ENCODE measurements at regions not wholly inside any gene's neighbourhood (a gene's known extent, or its start where the extent isn't known, plus 50 kb on each side); places are given as distances from the start of the nearest gene placed in this dataset.
A peak's percentile ranks its signal among the peaks of the same experiment; 100 is the strongest.

- no peak overlapping the region for H3K27ac ChIP-seq (ENCODE audit: low read length)
Observed at GRCh38 chr1:117686907-117687306, 81.1 kb downstream of the TENT5C start.

DNA sequence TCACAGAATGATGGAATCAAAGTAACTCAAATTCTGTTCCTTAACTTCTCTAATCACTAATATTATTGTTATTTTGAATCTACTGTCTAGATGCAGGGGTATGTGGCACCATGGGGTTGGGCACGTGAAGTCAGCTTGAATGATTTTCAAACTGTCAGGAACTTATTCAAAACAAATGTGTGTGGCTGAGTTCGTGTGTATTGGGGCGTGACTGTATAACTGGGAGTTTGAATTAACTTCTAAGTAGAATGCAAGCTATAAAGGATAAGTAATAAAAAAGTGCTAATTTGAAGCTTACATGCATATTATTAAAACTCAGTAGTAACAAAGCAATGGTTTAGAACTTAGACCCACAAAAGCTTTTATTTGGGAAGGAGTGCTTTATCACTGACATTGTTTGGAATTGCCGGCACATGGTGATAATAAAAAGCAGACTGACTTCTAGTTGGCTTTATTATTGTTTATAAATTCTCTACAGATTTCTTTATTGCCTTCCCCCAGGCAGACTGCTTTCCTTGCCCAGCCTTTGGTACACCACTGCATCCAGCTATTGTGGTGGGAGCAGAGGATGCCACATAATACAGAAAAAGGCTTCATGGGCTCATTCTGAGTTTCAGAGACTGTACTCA is 84.3 kb downstream of the TENT5C start:
- peaks cover 7% of the 10 kb centered on the region for H3K27me3 ChIP-seq (ENCODE audit: control insufficient read depth, insufficient read depth, low read length)
- WGBS (ENCODE audit: insufficient coverage, low lambda C conversion rate) = 23% methylated on average over 2 of the region's 4 CpGs
- no peaks in the 10 kb centered on the region for H3K9me3 ChIP-seq (ENCODE audit: control insufficient read depth, low read depth, low read length)
- H3K36me3 ChIP-seq (ENCODE audit: control insufficient read depth, insufficient read depth, low read length) = no peaks in the 10 kb centered on the region
- H3K27ac ChIP-seq (ENCODE audit: low read length) = no peak overlapping the region
- no peak overlapping the region for H3K4me3 ChIP-seq (ENCODE audit: low read length)
- no peaks in the 10 kb centered on the region for H3K4me1 ChIP-seq (ENCODE audit: control insufficient read depth, insufficient read depth, low read length)
- DNase-seq = no peak

More at GRCh38 chr1:117686907-117687306, 81.1 kb downstream of the TENT5C start:
- Histone ChIP-seq H3K9me3 (ENCODE audit: control insufficient read depth, low read depth, low read length) (no peaks in the 10 kb centered on the region), H3K27me3 (ENCODE audit: control insufficient read depth, insufficient read depth, low read length) (peaks cover 7% of the 10 kb centered on the region), H3K4me1 (ENCODE audit: control insufficient read depth, insufficient read depth, low read length) (no peaks in the 10 kb centered on the region), H3K4me3 (ENCODE audit: low read length) (no peak overlapping the region), H3K36me3 (ENCODE audit: control insufficient read depth, insufficient read depth, low read length) (no peaks in the 10 kb centered on the region)
- WGBS (ENCODE audit: insufficient coverage, low lambda C conversion rate) = no CpG with 5 or more reads among the region's 2 CpGs
- no peak for DNase-seq

DNA sequence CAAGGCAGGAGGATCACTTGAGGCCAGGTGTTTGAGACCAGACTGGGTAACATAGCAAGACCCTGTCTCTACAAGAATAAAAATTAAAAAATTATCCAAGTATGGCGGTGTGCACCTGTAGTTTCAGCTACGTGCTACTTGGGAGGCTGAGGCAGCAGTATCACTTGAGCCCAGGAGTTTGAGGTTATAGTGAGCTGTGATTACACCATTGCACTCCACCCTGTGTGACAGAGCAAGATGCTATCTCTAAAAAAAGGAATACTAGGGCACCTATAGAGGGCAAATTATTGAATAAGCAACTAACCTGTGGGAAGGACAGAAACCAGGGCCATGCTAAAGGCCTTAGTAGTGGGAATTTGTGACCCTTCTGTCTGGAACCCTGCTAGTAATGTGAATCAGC is 86.1 kb downstream of the TENT5C start:
- H3K36me3 ChIP-seq (ENCODE audit: control insufficient read depth, insufficient read depth, low read length) = no peaks in the 10 kb centered on the region
- peaks cover 11% of the 10 kb centered on the region for H3K27me3 ChIP-seq (ENCODE audit: control insufficient read depth, insufficient read depth, low read length)
- WGBS (ENCODE audit: insufficient coverage, low lambda C conversion rate) = no CpG with 5 or more reads among the region's 2 CpGs
- H3K4me3 ChIP-seq (ENCODE audit: low read length) = no peak overlapping the region
- H3K4me1 ChIP-seq (ENCODE audit: control insufficient read depth, insufficient read depth, low read length) = no peaks in the 10 kb centered on the region
- no peak overlapping the region for H3K27ac ChIP-seq (ENCODE audit: low read length)
- no peak for DNase-seq
- no peaks in the 10 kb centered on the region for H3K9me3 ChIP-seq (ENCODE audit: control insufficient read depth, low read depth, low read length)

- no peak overlapping the region for H3K4me3 ChIP-seq (ENCODE audit: low read length)
- no peak overlapping the region for H3K27ac ChIP-seq (ENCODE audit: low read length)
- H3K9me3 ChIP-seq (ENCODE audit: control insufficient read depth, low read depth, low read length) = no peaks in the 10 kb centered on the region
- no peaks in the 10 kb centered on the region for H3K36me3 ChIP-seq (ENCODE audit: control insufficient read depth, insufficient read depth, low read length)
- peaks cover 13% of the 10 kb centered on the region for H3K27me3 ChIP-seq (ENCODE audit: control insufficient read depth, insufficient read depth, low read length)
- no peaks in the 10 kb centered on the region for H3K4me1 ChIP-seq (ENCODE audit: control insufficient read depth, insufficient read depth, low read length)
- DNase-seq = no peak
- 100% methylated on average over 1 of the region's 3 CpGs for WGBS (ENCODE audit: insufficient coverage, low lambda C conversion rate)
Observed at GRCh38 chr1:117694543-117694942, 88.7 kb downstream of the TENT5C start.

- Histone ChIP-seq H3K4me3 (ENCODE audit: low read length) (no peak overlapping the region), H3K9me3 (ENCODE audit: control insufficient read depth, low read depth, low read length) (no peaks in the 10 kb centered on the region), H3K4me1 (ENCODE audit: control insufficient read depth, insufficient read depth, low read length) (no peaks in the 10 kb centered on the region), H3K36me3 (ENCODE audit: control insufficient read depth, insufficient read depth, low read length) (no peaks in the 10 kb centered on the region), H3K27ac (ENCODE audit: low read length) (no peak overlapping the region), H3K27me3 (ENCODE audit: control insufficient read depth, insufficient read depth, low read length) (peaks cover 8% of the 10 kb centered on the region)
- WGBS (ENCODE audit: insufficient coverage, low lambda C conversion rate) = 50% methylated on average over 3 of the region's 9 CpGs
- peak in 1 of 2 donors; percentile 28 for DNase-seq
Observed at GRCh38 chr1:117695796-117696490, 90.1 kb downstream of the TENT5C start.

DNA sequence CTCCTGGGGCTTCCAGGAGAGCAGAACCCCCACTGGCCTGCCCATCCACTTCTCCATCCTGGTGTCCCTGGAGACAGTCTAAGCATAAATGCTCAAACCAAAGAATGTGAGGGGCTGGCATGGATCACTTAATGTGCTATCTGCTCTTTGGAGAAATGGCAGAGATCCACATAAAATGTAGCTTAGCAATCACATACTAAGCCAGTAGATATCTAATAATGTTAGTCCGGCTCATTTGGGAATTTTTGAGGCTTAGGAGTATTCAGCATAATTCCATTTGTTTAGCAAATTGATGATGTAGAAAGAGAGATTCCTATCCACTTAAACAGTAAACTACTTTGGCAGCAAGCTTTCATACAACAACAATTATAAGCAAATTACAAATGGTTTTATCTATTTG is 90.7 kb downstream of the TENT5C start:
- DNase-seq = peak in 1 of 2 donors; percentile 11
- H3K27ac ChIP-seq (ENCODE audit: low read length) = no peak overlapping the region
- no peaks in the 10 kb centered on the region for H3K4me1 ChIP-seq (ENCODE audit: control insufficient read depth, insufficient read depth, low read length)
- no peak overlapping the region for H3K4me3 ChIP-seq (ENCODE audit: low read length)
- no peaks in the 10 kb centered on the region for H3K36me3 ChIP-seq (ENCODE audit: control insufficient read depth, insufficient read depth, low read length)
- H3K9me3 ChIP-seq (ENCODE audit: control insufficient read depth, low read depth, low read length) = no peaks in the 10 kb centered on the region
- peaks cover 8% of the 10 kb centered on the region for H3K27me3 ChIP-seq (ENCODE audit: control insufficient read depth, insufficient read depth, low read length)
- no CpG with 5 or more reads among the region's 1 CpG for WGBS (ENCODE audit: insufficient coverage, low lambda C conversion rate)

GRCh38 chr1:117697220-117697781 is 91.5 kb downstream of the TENT5C start:
- Histone ChIP-seq H3K9me3 (ENCODE audit: control insufficient read depth, low read depth, low read length) (no peaks in the 10 kb centered on the region), H3K4me3 (ENCODE audit: low read length) (no peak overlapping the region), H3K27me3 (ENCODE audit: control insufficient read depth, insufficient read depth, low read length) (peaks cover 8% of the 10 kb centered on the region), H3K36me3 (ENCODE audit: control insufficient read depth, insufficient read depth, low read length) (no peaks in the 10 kb centered on the region), H3K4me1 (ENCODE audit: control insufficient read depth, insufficient read depth, low read length) (no peaks in the 10 kb centered on the region), H3K27ac (ENCODE audit: low read length) (no peak overlapping the region)
- DNase-seq = no peak

GRCh38 chr1:117698398-117699160 is 92.7 kb downstream of the TENT5C start:
- DNase-seq = no peak
- Histone ChIP-seq H3K27me3 (ENCODE audit: control insufficient read depth, insufficient read depth, low read length) (peaks cover 6% of the 10 kb centered on the region), H3K36me3 (ENCODE audit: control insufficient read depth, insufficient read depth, low read length) (no peaks in the 10 kb centered on the region), H3K4me3 (ENCODE audit: low read length) (no peak overlapping the region), H3K9me3 (ENCODE audit: control insufficient read depth, low read depth, low read length) (no peaks in the 10 kb centered on the region), H3K27ac (ENCODE audit: low read length) (no peak overlapping the region), H3K4me1 (ENCODE audit: control insufficient read depth, insufficient read depth, low read length) (no peaks in the 10 kb centered on the region)
- WGBS (ENCODE audit: insufficient coverage, low lambda C conversion rate) = 100% methylated on average over 2 of the region's 5 CpGs

DNA sequence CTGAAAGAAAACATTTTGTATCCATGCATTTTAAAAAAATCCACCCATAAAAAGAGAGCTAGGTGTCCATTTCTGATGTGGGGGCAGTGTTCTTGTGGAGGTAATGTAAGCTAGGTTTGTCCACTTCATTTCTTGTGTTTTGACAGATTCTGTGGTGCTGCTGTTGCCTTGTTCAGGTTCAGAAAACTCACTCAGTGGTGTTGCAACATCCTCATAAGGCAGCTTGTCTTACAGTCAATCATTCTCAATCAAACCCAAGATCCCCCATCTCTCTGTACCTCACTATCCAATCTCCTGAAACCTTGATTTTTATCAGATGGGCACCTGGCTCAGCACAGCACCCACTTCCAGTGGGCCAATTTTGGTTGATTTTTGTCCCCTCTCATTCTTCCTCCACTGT is 94.1 kb downstream of the TENT5C start:
- no peaks in the 10 kb centered on the region for H3K36me3 ChIP-seq (ENCODE audit: control insufficient read depth, insufficient read depth, low read length)
- H3K4me3 ChIP-seq (ENCODE audit: low read length) = no peak overlapping the region
- H3K4me1 ChIP-seq (ENCODE audit: control insufficient read depth, insufficient read depth, low read length) = no peaks in the 10 kb centered on the region
- DNase-seq = no peak
- H3K27me3 ChIP-seq (ENCODE audit: control insufficient read depth, insufficient read depth, low read length) = peaks cover 6% of the 10 kb centered on the region
- H3K9me3 ChIP-seq (ENCODE audit: control insufficient read depth, low read depth, low read length) = no peaks in the 10 kb centered on the region
- no peak overlapping the region for H3K27ac ChIP-seq (ENCODE audit: low read length)

DNA sequence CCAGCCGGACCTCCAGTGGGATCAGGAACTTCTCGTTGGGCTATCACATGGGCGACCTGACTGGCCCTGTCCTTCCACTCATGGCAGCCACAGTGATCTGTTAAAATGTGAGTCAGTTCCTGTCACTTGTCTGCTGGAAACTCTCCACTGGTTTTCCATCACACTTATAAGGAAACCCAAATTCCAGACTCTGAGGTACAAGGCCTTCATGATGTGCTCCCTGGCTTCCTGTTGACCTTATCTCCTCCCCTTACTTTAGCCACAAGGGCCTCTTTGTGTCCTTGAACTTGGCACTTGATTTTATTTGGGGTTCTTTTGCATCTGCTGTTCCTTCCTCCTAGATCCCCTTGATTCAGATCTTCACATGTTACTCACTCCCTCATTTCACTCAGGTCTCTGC is 96.8 kb downstream of the TENT5C start:
- WGBS (ENCODE audit: insufficient coverage, low lambda C conversion rate) = no CpG with 5 or more reads among the region's 3 CpGs
- H3K4me1 ChIP-seq (ENCODE audit: control insufficient read depth, insufficient read depth, low read length) = no peaks in the 10 kb centered on the region
- DNase-seq = no peak

More for the DNA sequence above, 96.8 kb downstream of the TENT5C start:
- Histone ChIP-seq H3K9me3 (ENCODE audit: control insufficient read depth, low read depth, low read length) (no peaks in the 10 kb centered on the region), H3K27me3 (ENCODE audit: control insufficient read depth, insufficient read depth, low read length) (peaks cover 2% of the 10 kb centered on the region), H3K27ac (ENCODE audit: low read length) (no peak overlapping the region), H3K36me3 (ENCODE audit: control insufficient read depth, insufficient read depth, low read length) (no peaks in the 10 kb centered on the region), H3K4me3 (ENCODE audit: low read length) (no peak overlapping the region)

Measured in large intestine (tissue), 3 donors.